ENCODE measurements at regions not wholly inside any gene's neighbourhood (a gene's known extent, or its start where the extent isn't known, plus 50 kb on each side); places are given as distances from the start of the nearest gene placed in this dataset.
A peak's percentile ranks its signal among the peaks of the same experiment; 100 is the strongest.
"Not testable (repeated sequence)": the region's sequence is repeated elsewhere in the genome, so short reads cannot be mapped to it uniquely, and the experiment has no call there.

GRCh38 chr2:20949256-20949655 lies 94.6 kb downstream of the APOB start:
- DNase-seq (ENCODE audit: low read depth in 2 of 2), result no peak

- DNase-seq (ENCODE audit: low read depth in 2 of 2), result no peak
Measured at GRCh38 chr2:20946468-20946867, 97.4 kb downstream of the APOB start.

DNA sequence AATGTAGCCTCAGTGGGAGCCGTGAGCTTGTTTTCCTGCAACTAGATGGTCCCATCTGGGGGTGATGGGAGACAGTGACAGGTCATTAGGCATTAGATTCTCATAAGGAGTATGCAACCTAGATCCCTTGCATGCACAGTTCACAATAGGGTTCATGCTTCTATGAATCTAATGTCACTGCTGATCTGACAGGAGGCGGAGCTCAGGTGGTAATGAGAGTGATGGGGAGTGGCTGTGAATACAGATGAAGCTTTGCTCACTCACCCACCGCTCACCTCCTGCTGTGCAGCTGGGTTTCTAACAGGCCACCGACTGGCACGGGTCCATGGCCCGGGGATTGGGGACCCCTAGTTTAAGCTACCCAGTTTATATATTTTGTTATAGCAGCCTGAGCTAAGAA lies 100.2 kb downstream of the APOB start:
- not testable (repeated sequence) for DNase-seq (ENCODE audit: low read depth in 2 of 2)

DNA sequence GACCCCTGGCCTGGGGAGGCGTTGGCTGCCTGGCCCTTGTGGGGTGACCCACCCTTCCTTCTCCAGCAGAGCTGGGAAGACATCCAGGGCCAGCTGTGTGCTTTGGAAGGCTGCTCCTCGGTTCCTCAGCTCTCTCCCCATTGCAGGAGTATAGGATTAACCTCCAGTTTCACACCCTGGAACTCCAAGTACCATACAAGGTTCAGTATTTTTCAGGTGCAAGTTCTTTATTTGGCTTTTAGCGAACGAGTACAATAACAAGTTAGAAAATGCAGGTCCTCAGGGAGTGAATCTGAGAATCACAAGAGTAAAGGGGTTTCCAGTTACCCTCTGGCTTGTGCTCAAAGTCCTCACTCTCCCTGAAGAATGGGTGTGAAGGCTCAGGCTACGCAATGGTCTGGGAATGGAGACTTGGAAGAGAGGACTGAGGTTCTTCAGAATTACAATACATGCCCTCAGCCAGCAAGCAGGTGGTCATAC lies 101.2 kb downstream of the APOB start:
- DNase-seq (ENCODE audit: low read depth in 2 of 2), result no peak

DNA sequence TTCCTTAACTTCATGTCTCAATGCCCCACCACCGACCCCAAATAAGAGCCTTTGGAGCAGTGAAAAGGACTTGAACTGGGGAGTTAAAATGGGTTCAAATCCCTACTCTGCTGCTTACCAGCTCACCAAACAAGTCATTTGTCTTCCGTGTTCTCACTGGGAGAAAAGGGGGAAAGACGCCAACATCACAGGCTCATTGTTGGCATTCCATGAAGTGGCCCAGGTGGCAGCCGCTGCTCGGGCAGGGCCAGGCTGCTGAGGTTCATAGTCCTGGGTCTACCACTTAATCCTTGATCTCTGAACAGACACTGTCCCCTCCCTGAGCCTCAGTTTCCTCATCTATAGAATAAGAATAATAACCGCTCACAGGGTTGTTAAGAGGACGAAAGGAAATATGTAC lies 103.0 kb downstream of the APOB start:
- DNase-seq (ENCODE audit: low read depth in 2 of 2), result no peak

DNA sequence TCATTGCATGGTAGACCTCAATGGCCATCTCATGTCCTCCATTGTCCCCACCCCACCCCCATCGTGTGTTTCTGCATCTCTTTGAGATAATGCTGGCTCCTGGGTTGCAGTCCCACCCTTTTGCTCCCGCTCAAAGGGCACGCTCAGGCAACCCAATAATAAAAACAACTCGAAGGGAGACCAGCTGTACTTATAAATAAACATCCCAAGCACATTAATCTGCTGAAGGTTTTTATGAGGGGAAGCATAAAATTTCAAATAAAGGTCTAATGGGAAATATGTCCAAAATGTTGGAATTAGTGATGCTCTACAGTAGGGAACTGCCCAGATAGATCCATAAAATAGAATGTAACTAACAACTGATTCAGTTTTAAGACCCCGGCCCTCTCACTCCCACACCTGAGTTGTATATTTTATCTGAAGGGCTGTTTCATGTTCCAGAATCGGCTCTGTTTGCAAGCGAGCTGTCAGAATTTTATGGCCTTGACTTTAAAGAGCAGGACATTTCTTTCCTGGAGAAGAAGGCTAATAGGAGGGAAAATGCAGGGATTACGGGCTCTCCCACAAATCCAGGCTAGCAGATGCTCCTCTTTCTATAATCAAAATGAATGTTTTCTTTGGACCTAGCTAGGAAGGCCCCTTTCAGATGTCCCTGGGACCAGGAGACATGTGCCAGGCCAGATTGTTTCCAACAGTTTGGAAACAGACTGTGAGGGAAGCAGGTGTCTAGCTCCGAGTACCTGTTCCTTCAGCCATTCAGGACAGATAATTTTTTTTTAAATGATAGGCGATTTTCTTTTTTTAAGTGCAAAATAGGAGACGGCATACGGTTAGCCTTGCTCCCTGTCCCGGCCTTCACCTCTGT lies 103.7 kb downstream of the APOB start:
- no peak for DNase-seq (ENCODE audit: low read depth in 2 of 2)

- DNase-seq (ENCODE audit: low read depth in 2 of 2), result no peak
Measured at GRCh38 chr2:20937353-20937752, 106.5 kb downstream of the APOB start.

- DNase-seq (ENCODE audit: low read depth in 2 of 2), result no peak
Measured at GRCh38 chr2:20935168-20935775, 108.6 kb downstream of the APOB start.

- no peak for DNase-seq (ENCODE audit: low read depth in 2 of 2)
Measured at GRCh38 chr2:20934236-20934635, 109.6 kb downstream of the APOB start.

- no peak for DNase-seq (ENCODE audit: low read depth in 2 of 2)
Measured at GRCh38 chr2:20933714-20934113, 110.2 kb downstream of the APOB start.

GRCh38 chr2:20931346-20931745 lies 108.4 kb upstream of the LDAH start:
- DNase-seq (ENCODE audit: low read depth in 2 of 2), result no peak

- DNase-seq (ENCODE audit: low read depth in 2 of 2), result no peak
Measured at GRCh38 chr2:20930928-20931327, 108.0 kb upstream of the LDAH start.

- no peak for DNase-seq (ENCODE audit: low read depth in 2 of 2)
Measured at GRCh38 chr2:20929721-20930120, 106.8 kb upstream of the LDAH start.

DNA sequence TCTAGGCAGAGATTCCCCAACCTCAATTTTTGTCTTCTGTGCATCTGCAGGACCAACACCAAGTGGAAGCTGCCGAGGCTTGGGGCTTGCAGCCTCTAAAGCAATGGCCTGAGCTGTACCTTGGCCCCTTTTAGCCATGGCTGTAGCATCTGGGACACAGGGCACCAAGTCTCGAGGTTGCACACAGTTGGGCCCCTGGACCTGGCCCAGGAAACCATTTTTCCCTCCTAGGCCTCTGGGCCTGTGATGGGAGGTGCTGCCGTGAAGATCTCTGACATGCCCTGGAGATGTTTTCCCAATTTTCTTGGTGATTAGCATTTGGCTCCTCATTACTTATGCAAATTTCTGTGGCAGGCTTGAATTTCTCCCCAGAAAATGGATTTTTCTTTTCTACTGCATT lies 105.7 kb upstream of the LDAH start:
- DNase-seq (ENCODE audit: low read depth in 2 of 2), result no peak

DNA sequence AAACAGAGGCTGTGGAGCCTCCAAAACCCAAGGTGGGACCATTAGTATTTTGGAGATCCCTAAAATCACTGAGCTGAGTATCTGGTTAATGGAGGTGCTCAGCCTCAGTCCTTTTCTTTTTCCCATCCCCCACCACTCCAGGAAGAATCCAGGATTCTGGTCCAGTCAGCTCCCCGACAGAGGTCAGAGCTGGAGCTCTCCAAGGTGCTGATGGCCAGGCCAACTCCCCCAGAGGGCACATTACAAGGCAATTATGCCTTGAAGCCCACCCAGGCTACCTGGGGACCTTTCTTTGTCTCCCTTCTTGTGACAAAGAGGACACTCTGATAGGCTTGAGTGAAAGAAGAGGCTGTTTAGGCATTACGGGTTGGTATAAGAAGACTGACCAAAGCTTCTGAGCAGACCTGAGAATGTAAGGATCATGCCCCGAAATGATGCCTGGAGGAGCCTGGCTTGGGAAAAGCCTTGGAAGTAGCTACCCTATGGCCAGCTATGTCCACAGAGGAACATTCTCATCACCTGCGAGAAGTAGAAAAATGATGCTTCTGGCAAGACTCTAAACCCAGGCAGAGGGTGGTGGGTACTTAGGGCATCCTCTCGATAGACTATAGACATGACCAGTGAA lies 102.5 kb upstream of the LDAH start:
- DNase-seq (ENCODE audit: low read depth in 2 of 2), result peak in 1 of 2 donors; percentile 28

DNA sequence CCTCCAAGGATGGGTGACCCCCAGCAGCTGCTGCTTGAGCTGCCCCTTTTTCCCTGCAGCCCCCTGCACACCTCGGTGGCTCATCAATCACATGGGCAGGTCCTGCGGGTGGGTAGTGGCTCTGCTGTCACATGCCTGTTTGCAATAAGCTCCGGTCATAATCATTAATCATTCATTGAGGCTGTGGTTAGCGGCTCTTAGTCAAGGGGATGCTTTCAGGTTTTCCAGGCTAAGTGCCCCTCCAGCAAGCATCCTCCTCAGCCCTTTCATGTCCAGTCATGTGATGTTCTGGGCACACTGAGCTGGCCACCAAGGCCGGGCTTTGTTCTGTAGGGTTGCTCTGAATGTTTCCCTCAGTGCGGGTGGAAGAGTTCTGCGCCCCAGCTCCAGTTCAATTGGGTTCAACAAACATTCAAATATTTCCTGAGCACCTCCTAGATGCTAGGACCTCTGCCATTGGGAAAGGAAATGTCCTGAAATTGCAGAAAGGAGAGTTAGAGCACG lies 96.4 kb upstream of the LDAH start:
- no peak for DNase-seq (ENCODE audit: low read depth in 2 of 2)

DNA sequence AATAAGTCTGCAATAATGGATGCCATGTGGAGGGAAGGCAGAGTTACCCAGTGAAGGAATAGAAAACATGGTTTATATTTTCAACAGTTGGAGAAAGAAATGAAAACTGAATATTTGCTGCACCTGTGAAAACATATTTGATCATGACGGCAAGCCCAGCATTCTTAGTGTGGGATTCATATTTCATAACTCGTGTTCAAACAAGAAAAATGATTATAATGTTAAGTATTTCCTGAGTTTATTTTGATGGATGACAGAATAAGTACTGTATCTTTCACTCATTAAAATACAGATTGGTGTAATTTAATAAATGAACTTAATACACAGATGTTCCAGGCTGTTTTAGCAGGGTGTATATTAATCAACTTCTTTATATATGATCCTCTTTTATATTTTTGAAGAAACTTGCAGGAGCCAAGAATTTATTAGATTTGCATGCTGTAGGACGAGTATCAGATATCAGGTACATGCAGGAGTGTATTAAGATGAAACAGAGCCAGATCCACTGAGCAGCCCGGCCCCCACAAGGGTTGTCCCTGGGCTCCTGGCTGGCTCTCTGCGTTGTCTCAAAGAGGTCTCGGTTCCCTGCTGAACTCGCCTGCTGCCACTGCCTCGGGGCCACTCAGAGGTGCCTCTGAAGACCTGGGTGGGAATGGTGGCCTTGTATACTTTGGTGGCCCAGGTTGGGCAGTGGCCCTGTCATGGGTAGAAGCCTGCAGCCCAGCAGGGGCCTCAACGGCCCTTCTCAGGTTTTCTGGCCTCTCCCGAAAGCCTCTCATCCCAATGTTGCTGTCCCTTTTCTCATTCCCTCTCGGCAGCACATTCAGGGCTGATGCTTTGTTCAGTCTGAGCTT lies 95.0 kb upstream of the LDAH start:
- peak; percentile 15 to 50 for DNase-seq (ENCODE audit: low read depth in 2 of 2)

DNA sequence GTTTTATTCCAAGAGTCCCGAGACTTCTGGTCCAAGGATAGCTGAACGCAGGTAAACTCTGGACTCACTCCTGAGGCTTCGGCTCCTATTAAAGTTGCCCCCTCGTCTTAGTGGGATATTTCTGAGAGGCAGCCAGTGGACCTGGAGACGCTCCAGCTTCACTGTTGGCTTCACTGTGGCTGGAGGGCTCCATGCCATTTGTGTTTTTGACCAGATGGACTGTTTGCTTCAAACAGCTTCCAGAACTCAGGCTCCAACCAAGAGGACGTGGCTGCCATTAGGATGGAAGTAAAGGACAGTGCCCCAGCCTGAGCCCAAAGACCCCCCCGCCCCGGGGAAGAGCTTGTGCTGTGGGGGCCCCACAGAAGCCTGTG lies 94.4 kb upstream of the LDAH start:
- DNase-seq (ENCODE audit: low read depth in 2 of 2), result no peak

DNA sequence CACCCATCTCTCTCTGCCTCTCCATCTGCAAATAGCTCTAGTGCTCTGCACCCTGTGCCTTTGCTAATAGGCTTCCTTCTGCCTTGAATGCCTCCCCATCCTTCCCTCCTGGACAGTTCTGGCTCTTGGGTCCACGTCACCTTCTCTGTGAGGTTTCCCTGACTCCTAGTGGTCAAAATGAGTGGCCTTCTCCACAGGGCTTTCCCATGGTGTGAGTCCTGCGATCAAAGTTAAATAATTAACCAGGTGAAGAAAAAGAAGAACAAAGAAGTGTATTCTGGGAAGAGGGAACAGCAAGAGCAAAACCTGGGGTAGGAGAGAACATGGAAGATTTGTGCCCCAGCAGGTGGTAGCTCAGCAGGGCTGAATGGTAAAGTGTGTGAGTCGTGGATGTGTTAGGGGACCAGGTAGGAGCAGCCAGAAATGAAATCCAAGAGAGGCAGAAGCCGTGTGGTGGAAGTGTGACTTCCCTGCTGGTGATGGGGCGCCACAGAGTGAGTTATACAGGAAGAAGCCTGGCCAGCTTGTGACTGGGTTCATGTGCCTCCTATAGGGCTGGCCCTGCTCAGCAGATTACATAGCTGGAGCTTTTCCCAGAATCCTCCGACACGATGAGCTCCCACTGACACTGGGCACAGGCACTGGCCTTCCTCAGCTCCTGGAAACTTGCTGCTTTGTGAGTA lies 93.8 kb upstream of the LDAH start:
- DNase-seq (ENCODE audit: low read depth in 2 of 2), result peak; percentile 7 to 28

DNA sequence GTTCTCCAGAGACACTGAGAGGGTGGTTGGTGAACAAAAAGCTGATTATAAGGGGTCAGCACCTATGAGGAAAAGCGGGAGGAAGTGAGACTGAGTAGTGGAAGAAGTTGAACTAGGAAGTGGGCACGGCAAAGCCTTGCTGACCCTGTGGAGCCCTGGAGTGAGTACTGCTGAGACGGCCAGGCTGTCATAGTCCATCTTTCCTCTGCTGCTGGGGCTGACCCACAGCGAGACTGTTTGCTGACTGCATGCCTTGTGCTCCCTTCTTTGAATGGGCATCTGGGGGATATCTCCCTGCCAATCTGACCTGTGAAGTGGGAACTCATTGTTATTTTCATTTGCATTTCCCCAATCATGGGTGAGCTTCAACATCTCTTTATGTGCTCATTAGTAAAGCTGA lies 92.4 kb upstream of the LDAH start:
- no peak for DNase-seq (ENCODE audit: low read depth in 2 of 2)

GRCh38 chr2:20914771-20915170 lies 91.9 kb upstream of the LDAH start:
- no peak for DNase-seq (ENCODE audit: low read depth in 2 of 2)

Measured in dermis microvascular lymphatic vessel endothelial cell (primary cell).